Activated T-cell treated with anti-CD3 and anti-CD28 coated beads, Interleukin-2, amount 50 U/mL, for 72 hours (primary cell): ENCODE measurements at regions not wholly inside any gene's neighbourhood (a gene's known extent, or its start where the extent isn't known, plus 50 kb on each side); places are given as distances from the start of the nearest gene placed in this dataset.
"Not testable (repeated sequence)": the region's sequence is repeated elsewhere in the genome, so short reads cannot be mapped to it uniquely, and the experiment has no call there.

Experiments
- ATAC-seq, 2 donors: fragments of 150-1000 bp; cut with Tn5 transposase; replicated peaks in 1 of 2; 2 replicates each; pipeline ENCODE4 v1.10.0; 2021; ENCODE audit warnings: moderate library complexity in 2 of 2, mild to moderate bottlenecking in 1 of 2
- DNase-seq, 2 donors: peaks; one replicate each; pipeline ENCODE4 v3.0.0; 2021 to 2022; ENCODE audit warnings: mixed read lengths in 1 of 2
- H3K27ac Mint-ChIP-seq: one replicate; pipeline ENCODE4 v1.8.0; 2022; ENCODE audit warnings: mild to moderate bottlenecking, moderate library complexity, mixed read lengths
- H3K27me3 Mint-ChIP-seq: one replicate; pipeline ENCODE4 v1.8.0; 2022; ENCODE audit warnings: low read depth, mixed read lengths
- H3K36me3 Mint-ChIP-seq, 2 donors: one replicate each; pipeline ENCODE4 v1.8.0; 2022; ENCODE audit warnings: mixed read lengths in 2 of 2, mild to moderate bottlenecking in 1 of 2; ENCODE audit not compliant: insufficient read depth in 2 of 2
- H3K4me1 Mint-ChIP-seq: one replicate; pipeline ENCODE4 v1.8.0; 2022; ENCODE audit warnings: low read depth, mixed read lengths
- H3K4me3 Mint-ChIP-seq, 2 donors: one replicate each; pipeline ENCODE4 v1.8.0; 2022; ENCODE audit warnings: mild to moderate bottlenecking in 2 of 2, mixed read lengths in 2 of 2, moderate library complexity in 2 of 2
- H3K9me3 Mint-ChIP-seq, 2 donors: one replicate each; pipeline ENCODE4 v1.8.0; 2022; ENCODE audit warnings: mixed read lengths in 2 of 2

DNA sequence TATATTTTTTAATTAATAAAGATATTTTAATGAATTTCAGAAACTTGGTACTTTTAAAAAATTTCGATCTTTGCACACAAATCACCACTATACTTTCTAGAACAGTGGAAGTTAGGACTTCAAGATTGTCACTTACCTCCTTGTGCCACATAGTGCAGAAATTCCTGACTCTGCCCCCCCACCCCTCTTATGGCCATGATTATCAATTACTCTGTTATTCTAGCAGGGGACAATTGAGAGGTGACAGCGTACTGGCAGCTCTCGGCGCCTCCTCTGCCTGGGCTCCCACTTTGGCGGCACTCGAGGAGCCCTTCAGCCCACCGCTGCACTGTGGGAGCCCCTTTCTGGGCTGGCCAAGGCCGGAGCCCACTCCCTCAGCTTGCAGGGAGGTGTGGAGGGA is 325.9 kb downstream of the PPP1R3A start:
- not testable (repeated sequence) for ATAC-seq

DNA sequence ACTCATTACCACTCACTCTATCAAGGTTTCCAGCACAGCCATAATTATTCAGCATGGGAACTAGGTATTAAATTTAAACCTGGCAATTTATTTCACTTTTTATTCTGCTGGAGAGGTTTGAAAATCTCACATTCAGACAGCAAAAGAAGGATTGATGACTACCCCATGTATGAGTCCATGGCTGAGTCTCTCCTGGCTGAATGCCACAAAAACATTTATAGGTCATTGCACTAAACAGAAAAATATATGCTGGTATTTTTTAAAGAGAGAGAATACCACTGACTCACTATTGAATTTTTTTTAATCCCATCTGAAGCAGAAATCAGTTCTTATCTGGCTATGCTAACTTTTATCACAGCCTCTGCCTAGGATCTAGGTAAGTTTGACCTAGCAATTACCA is 336.3 kb downstream of the PPP1R3A start:
- Mint-ChIP-seq H3K4me3 (no peak overlapping the region), H3K4me1 (no peaks in the 10 kb centered on the region), H3K9me3 (no peaks in the 10 kb centered on the region), H3K36me3 (no peaks in the 10 kb centered on the region), H3K27ac (no peak overlapping the region), H3K27me3 (no peaks in the 10 kb centered on the region)
- DNase-seq (no peak), ATAC-seq (no peak)

More for the DNA sequence above, 325.9 kb downstream of the PPP1R3A start:
- H3K36me3 Mint-ChIP-seq, H3K4me1 Mint-ChIP-seq, H3K4me3 Mint-ChIP-seq, H3K27me3 Mint-ChIP-seq, H3K27ac Mint-ChIP-seq, H3K9me3 Mint-ChIP-seq, DNase-seq: not testable (repeated sequence)

DNA sequence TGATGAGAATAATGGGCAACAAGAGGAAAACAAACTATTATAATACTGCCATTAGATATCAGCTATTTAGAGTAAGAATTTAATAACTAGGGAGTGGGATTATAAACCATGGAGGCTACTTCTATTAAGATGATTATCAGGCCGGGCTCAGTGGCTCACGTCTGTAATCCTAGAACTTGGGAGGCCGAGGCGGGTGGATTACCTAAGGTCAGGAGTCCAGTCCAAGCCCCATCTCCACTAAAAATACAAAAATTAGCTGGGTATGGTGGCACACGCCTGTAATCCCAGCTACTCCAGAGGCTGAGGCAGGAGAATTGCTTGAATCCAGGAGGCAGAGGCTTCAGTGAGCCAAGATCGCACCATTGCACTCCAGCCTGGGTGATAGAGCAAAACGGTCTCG is 355.6 kb downstream of the PPP1R3A start:
- not testable (repeated sequence) for H3K27me3 Mint-ChIP-seq, ATAC-seq, H3K4me3 Mint-ChIP-seq, H3K27ac Mint-ChIP-seq, H3K9me3 Mint-ChIP-seq, H3K36me3 Mint-ChIP-seq, H3K4me1 Mint-ChIP-seq, DNase-seq

DNA sequence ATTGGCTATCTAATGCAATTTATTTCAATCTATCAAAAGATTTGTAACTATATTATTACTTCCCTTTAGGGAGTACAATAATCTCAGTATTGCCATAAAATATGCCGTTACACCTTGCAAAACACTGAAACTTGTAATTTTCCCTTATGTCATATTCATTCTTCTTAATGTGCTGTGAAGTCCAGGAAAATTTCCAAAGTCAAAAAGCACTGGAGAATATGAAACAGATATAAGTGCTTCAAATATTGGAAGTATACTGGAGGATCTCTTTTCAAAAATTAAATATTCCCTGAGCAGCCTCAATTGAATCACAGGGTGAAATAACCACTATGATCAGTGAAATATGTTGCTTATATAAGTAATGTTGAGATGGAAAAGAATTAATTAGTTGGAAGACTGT is 356.0 kb downstream of the PPP1R3A start:
- ATAC-seq: no peak
- no peaks in the 10 kb centered on the region for H3K27me3 Mint-ChIP-seq
- H3K36me3 Mint-ChIP-seq: no peaks in the 10 kb centered on the region
- no peaks in the 10 kb centered on the region for H3K9me3 Mint-ChIP-seq
- H3K4me3 Mint-ChIP-seq: no peak overlapping the region
- no peak for DNase-seq
- no peak overlapping the region for H3K27ac Mint-ChIP-seq
- H3K4me1 Mint-ChIP-seq: no peaks in the 10 kb centered on the region

DNA sequence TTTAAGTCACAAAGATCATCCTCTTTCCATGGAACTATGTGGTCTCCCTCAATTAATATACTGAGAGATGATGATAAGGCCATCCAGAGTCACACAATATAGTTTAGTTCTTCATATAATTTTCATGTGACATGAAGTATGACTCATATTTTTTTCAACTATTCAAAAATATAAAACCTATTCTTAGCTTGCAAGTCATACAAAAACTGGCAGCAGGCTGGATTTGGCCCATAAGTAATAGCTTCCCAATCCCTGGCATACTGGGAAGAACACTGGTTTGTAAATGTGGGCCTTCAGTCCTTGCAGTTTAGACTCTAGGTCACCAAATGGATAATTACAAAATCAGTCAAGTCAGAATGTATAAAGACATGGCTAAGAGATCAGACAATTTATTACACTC is 356.6 kb downstream of the PPP1R3A start:
- no peaks in the 10 kb centered on the region for H3K9me3 Mint-ChIP-seq
- no peak overlapping the region for H3K4me3 Mint-ChIP-seq
- no peaks in the 10 kb centered on the region for H3K36me3 Mint-ChIP-seq
- ATAC-seq: no peak
- no peaks in the 10 kb centered on the region for H3K4me1 Mint-ChIP-seq
- DNase-seq: no peak
- H3K27me3 Mint-ChIP-seq: no peaks in the 10 kb centered on the region
- no peak overlapping the region for H3K27ac Mint-ChIP-seq

DNA sequence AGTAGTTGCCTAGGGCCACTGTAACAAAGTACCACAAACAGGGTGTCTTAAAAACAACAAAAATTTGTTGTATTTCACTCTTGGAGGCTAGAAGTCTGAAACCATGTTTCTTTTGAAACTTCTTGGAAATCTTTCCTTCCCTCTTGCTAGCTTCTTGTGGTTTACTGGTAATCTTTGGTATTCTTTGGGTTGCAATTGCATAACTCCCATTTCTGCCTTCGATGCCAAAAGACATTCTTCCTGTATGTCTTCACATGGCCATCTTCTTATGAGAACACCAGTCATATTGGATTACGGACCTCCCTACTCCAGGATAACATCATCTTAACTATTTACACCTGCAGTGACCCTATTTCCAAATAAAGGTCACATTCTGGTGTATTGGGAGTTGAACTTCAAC is 357.4 kb downstream of the PPP1R3A start:
- Mint-ChIP-seq H3K4me3 (no peak overlapping the region), H3K9me3 (no peaks in the 10 kb centered on the region), H3K27me3 (no peaks in the 10 kb centered on the region), H3K4me1 (no peaks in the 10 kb centered on the region), H3K27ac (no peak overlapping the region), H3K36me3 (no peaks in the 10 kb centered on the region)
- no peak for DNase-seq
- no peak for ATAC-seq

DNA sequence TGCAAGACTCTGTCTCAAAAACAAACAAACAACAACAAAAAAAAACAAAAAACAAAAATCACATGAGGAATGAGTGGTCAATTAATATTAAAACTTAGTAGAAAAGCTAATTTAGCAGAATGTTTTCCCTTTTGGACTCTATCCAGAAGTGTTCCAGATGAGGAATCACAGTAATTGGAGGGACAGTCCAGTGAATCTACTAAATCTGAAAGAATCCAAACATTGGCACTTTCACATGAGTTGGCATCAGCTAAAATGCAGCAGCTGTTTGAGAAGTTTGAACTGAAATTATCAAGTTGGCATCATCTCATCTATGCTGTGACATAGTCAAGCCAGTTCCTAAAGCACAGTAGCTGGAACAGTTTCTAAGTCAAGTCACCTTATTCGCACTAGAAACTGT is 367.8 kb downstream of the PPP1R3A start:
- peaks cover 0 to 2% of the 10 kb centered on the region in 2 donors for H3K36me3 Mint-ChIP-seq
- no peaks in the 10 kb centered on the region for H3K4me1 Mint-ChIP-seq
- no peak overlapping the region for H3K4me3 Mint-ChIP-seq

DNA sequence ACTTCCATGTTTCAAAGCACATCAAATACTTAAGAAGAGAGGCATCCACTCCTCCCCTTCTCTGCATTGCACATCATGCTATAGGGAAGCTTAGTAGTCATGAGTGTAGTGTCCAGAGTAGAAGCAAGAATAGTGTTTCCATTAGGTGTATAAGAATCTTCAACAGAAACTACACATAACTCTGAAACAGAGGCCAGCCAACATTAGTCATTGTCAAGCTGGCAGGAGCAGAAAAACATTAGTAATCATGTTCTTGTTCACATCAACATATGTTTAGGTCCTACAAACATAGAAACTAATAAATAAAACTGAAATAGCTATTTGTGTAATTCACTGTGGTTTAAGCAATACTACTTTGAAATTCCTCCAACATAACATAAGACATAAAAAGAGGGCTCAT is 370.2 kb downstream of the PPP1R3A start:
- DNase-seq (no peak), ATAC-seq (no peak)
- no peaks in the 10 kb centered on the region for H3K27me3 Mint-ChIP-seq
- peaks cover 0 to 2% of the 10 kb centered on the region in 2 donors for H3K36me3 Mint-ChIP-seq
- H3K27ac Mint-ChIP-seq: no peak overlapping the region
- H3K9me3 Mint-ChIP-seq: peaks cover 0 to 3% of the 10 kb centered on the region in 2 donors
- H3K4me1 Mint-ChIP-seq: no peaks in the 10 kb centered on the region
- no peak overlapping the region for H3K4me3 Mint-ChIP-seq

More for the DNA sequence above, 367.8 kb downstream of the PPP1R3A start:
- Mint-ChIP-seq H3K27me3 (no peaks in the 10 kb centered on the region), H3K9me3 (peaks cover 0 to 3% of the 10 kb centered on the region in 2 donors), H3K27ac (no peak overlapping the region)
- DNase-seq (no peak), ATAC-seq (no peak)

DNA sequence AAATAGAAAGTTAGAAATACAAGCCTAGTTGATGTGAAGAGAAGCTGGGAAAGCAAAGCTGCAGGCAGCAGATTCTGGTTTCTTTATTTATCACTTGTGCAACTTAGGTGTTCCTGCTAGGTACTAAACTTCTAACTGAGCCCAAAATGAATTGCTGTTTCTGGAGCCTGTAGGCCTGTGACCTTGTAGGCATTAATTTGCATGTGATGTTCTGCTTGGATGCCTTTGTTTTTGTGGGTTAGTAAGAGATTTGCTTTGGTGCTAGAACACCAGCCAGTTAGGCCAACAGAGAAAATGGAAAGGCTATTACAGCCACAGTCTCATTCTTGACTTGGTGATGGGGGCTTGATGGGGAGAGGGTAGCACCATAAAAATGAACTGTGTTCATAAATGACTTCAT is 370.7 kb downstream of the PPP1R3A start:
- Mint-ChIP-seq H3K4me1 (no peaks in the 10 kb centered on the region), H3K27me3 (no peaks in the 10 kb centered on the region), H3K27ac (no peak overlapping the region), H3K9me3 (no peaks in the 10 kb centered on the region), H3K4me3 (no peak overlapping the region), H3K36me3 (peaks cover 0 to 2% of the 10 kb centered on the region in 2 donors)
- ATAC-seq (no peak), DNase-seq (no peak)

DNA sequence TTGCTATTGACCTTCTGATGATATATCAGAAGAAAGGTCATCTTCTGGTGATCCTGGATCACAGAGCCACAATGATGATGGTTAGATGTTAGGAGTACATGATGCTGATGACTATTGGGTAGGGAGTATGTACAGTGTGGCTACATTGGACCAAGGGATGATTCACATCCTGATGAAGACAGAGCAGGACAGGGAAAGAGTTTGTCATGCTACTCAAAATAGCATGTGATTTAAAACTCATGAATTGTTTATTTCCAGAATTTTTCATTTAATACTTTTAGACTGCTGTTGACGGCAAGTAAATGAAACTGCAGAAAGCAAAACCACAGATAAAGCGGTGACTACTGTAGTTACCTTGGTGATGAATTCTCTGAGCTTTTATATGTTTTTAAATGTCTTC is 397.3 kb downstream of the PPP1R3A start:
- H3K27ac Mint-ChIP-seq: no peak overlapping the region
- H3K27me3 Mint-ChIP-seq: no peaks in the 10 kb centered on the region
- H3K9me3 Mint-ChIP-seq: peaks cover 6 to 7% of the 10 kb centered on the region in 2 donors
- ATAC-seq (no peak), DNase-seq (no peak)
- no peak overlapping the region for H3K4me3 Mint-ChIP-seq
- H3K4me1 Mint-ChIP-seq: no peaks in the 10 kb centered on the region
- H3K36me3 Mint-ChIP-seq: peaks cover 0 to 2% of the 10 kb centered on the region in 2 donors

DNA sequence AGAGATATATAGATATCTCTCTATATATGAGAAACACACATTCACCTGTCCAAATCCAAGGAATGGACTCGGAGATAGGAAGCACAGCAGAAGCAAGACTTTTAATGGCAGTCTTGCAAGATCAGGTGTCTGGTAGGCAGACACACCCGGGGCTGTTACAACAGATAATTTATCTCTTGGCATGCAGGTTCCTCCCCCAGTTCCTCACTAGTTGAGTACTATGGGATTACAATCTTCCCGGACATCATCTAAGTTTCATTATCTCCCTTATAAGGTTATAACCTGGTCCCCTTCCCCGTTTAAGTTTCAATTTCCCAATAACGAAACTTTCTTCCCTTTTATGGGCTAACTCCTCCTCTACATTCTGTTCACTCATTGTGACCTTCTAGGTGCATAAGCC is 399.3 kb downstream of the PPP1R3A start:
- Mint-ChIP-seq H3K4me1 (no peaks in the 10 kb centered on the region), H3K36me3 (peaks cover 0 to 3% of the 10 kb centered on the region in 2 donors), H3K27me3 (no peaks in the 10 kb centered on the region), H3K9me3 (peaks cover 6 to 12% of the 10 kb centered on the region in 2 donors), H3K4me3 (no peak overlapping the region), H3K27ac (no peak overlapping the region)
- DNase-seq (no peak), ATAC-seq (no peak)

DNA sequence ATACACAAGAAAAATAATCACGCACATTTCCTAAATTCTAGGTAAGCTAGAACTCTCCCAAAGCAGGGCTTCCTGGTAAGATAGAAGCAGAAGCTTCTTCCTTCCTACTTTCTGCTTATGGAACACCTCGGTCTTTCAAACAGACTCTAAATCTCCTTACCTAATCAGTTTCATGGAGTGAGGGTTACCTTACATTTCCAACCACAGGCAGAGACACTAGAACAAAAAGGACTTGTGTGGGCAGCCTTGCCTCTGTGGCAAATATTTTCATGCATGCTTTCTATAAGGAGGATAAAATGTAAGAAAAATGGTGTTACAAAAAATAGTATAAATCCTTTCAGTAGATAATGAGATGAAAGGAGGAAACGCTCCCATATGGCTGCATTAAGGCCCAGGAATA is 386.3 kb upstream of the SMIM30 start:
- no peaks in the 10 kb centered on the region for H3K36me3 Mint-ChIP-seq
- H3K4me1 Mint-ChIP-seq: no peaks in the 10 kb centered on the region
- H3K27ac Mint-ChIP-seq: no peak overlapping the region
- ATAC-seq: no peak
- H3K4me3 Mint-ChIP-seq: no peak overlapping the region
- H3K27me3 Mint-ChIP-seq: no peaks in the 10 kb centered on the region
- no peak for DNase-seq
- H3K9me3 Mint-ChIP-seq: peaks cover 8 to 10% of the 10 kb centered on the region in 2 donors

DNA sequence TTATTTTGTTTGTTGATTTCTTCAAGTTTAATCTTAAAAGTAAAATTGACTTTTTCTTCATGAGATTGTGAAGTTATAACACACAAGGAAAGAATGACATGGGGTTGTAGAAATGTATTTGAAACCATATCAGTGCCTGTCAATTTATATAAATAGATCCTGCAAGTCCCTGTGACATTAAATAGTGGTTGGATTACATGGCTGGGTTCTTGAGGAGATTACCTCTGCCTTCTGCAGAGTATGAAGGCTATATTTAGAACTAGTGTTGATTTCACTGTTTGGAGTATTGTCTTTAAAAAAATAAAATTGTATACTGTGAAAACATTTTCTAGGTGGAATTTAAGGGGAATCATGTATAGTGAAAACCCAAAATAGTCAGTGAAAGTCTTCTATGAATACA is 385.8 kb upstream of the SMIM30 start:
- Mint-ChIP-seq H3K4me3 (no peak overlapping the region), H3K9me3 (peaks cover 8 to 10% of the 10 kb centered on the region in 2 donors), H3K36me3 (no peaks in the 10 kb centered on the region), H3K4me1 (no peaks in the 10 kb centered on the region), H3K27me3 (no peaks in the 10 kb centered on the region), H3K27ac (no peak overlapping the region)
- ATAC-seq (no peak), DNase-seq (no peak)

DNA sequence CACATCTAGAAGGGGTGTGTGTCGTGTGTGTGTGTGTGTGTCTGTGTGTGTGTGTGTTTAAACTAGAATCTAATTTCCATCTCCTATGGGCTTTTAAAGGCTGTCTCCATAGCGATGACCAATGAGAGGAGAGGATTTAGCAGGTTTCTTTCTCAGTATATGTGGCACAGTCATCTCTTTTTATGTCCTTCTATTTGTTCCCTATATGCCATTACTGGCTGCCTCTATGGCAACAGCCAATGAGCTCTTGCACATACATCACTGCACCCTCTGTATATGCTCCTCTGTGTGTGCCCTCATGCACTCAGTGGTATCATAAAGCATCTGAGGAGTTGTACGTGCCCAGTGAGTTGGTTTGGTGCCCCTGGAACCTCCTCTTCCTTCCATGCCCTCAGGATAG is 378.2 kb upstream of the SMIM30 start:
- H3K27ac Mint-ChIP-seq, H3K4me3 Mint-ChIP-seq, H3K36me3 Mint-ChIP-seq, H3K27me3 Mint-ChIP-seq, H3K4me1 Mint-ChIP-seq, ATAC-seq, DNase-seq, H3K9me3 Mint-ChIP-seq: not testable (repeated sequence)
